OCI-LY1 (cell line): ENCODE measurements at regions not wholly inside any gene's neighbourhood (a gene's known extent, or its start where the extent isn't known, plus 50 kb on each side); places are given as distances from the start of the nearest gene placed in this dataset.

ENCODE experiments used
- H2AFZ ChIP-seq: fragments of 200-600 bp; sonication (generic), shearing (Covaris generic); 2 replicates; pipeline ENCODE4 v1.6.0; 2014; ENCODE audit warnings: antibody characterized with exemption, mild to moderate bottlenecking, low read length
- H3F3A ChIP-seq: fragments of 200-600 bp; sonication (generic), shearing (Covaris generic); 2 replicates; pipeline ENCODE4 v1.6.0; 2014; ENCODE audit warnings: mild to moderate bottlenecking, antibody characterized with exemption, low read length, moderate library complexity; ENCODE audit not compliant: insufficient read depth
- H3K27ac ChIP-seq: fragments of 200-600 bp; sonication (generic); 2 replicates; pipeline ENCODE4 v1.5.1; 2014; ENCODE audit warnings: low read length, mixed run types, mild to moderate bottlenecking, low read depth; ENCODE audit not compliant: poor library complexity, severe bottlenecking
- H3K27me3 ChIP-seq: fragments of 200-600 bp; sonication (generic); 2 replicates; pipeline ENCODE4 v1.6.0; 2014; ENCODE audit warnings: antibody characterized with exemption, mild to moderate bottlenecking, low read length, moderate library complexity; ENCODE audit not compliant: insufficient read depth
- H3K36me3 ChIP-seq: fragments of 200-600 bp; sonication (generic); 2 replicates; pipeline ENCODE4 v1.6.1; 2014; ENCODE audit warnings: mild to moderate bottlenecking, antibody characterized with exemption, low read length, moderate library complexity, mixed read lengths; ENCODE audit not compliant: insufficient read depth
- H3K4me1 ChIP-seq: fragments of 200-600 bp; sonication (generic); 2 replicates; pipeline ENCODE4 v1.5.1; 2014; ENCODE audit warnings: mild to moderate bottlenecking, low read length, moderate library complexity; ENCODE audit not compliant: insufficient read depth, severe bottlenecking
- H3K4me2 ChIP-seq: fragments of 200-600 bp; sonication (generic), shearing (Covaris generic); 2 replicates; pipeline ENCODE4 v1.6.1; 2014; ENCODE audit warnings: low read length
- H3K4me3 ChIP-seq: fragments of 200-600 bp; sonication (generic); 2 replicates; pipeline ENCODE4 v1.5.1; 2014; ENCODE audit warnings: low read length, low read depth, mild to moderate bottlenecking, mixed read lengths; ENCODE audit not compliant: poor library complexity, severe bottlenecking
- H3K79me2 ChIP-seq: fragments of 200-600 bp; shearing (Covaris generic); 2 replicates; pipeline ENCODE4 v1.6.1; 2016; ENCODE audit warnings: mixed run types, low read length, mixed read lengths; ENCODE audit not compliant: insufficient read depth
- H3K9ac ChIP-seq: fragments of 200-600 bp; sonication (generic), shearing (Covaris generic); 2 replicates; pipeline ENCODE4 v1.6.1; 2014; ENCODE audit warnings: mild to moderate bottlenecking, low read length, mixed read lengths
- H3K9me2 ChIP-seq: fragments of 200-600 bp; sonication (generic), shearing (Covaris generic); 2 replicates; pipeline ENCODE4 v1.6.1; 2014; ENCODE audit warnings: low read depth, mild to moderate bottlenecking, low read length, mixed read lengths
- H3K9me3 ChIP-seq: fragments of 200-600 bp; shearing (Covaris generic); 2 replicates; pipeline ENCODE4 v1.6.1; 2014; ENCODE audit warnings: low read length, mixed read lengths
- H4K20me1 ChIP-seq: fragments of 200-600 bp; sonication (generic), shearing (Covaris generic); 2 replicates; pipeline ENCODE4 v1.6.0; 2016; ENCODE audit warnings: mild to moderate bottlenecking, low read length; ENCODE audit not compliant: insufficient read depth
- CTCF ChIP-seq: fragments of 200-600 bp; sonication (generic), shearing (Covaris generic); IDR thresholded peaks from 2 replicates; pipeline ENCODE4 v1.5.1; 2017; ENCODE audit warnings: mild to moderate bottlenecking, antibody characterized with exemption, low read length, moderate library complexity, mixed read lengths
- EZH2 ChIP-seq: fragments of 200-600 bp; sonication (generic), shearing (Covaris generic); IDR thresholded peaks from 2 replicates; pipeline ENCODE4 v1.8.0; 2017; ENCODE audit warnings: borderline replicate concordance, mixed run types, mild to moderate bottlenecking, antibody characterized with exemption, low read length, moderate library complexity, mixed read lengths

DNA sequence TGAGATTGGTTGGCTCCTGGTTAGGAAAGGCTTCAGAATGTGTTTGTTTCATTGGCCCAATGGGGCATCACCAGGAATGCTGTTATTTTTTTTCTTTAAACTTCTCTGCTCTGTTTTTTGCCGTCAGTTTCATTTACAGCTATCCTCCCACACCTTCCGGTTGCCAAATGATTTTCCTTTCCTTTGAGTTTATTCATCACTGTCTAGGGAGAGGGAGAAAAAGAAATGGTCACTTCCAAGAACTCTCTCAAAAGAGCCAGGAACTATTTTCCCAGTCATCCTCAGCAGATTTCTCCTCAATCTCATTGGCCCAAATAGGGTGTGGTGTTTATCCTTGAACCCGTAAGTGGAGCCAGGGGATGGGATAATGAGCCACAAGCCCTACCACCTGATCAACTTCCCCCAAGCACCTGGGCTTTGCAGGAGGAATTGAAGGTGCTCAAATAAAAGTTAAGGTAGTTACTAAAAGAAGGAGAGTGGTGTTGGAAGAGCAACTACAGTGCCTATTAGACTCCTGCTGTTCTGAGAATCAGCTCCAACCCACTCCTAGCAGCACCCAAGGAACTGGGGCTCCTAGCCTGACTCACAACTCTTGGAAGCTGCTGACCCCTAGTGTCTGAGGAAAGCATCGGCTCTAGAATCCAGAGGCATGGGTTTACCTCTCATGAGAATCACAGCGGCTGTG is 183.8 kb upstream of the IL12A start:
- no peak overlapping the region for H3K4me2 ChIP-seq
- no peaks in the 10 kb centered on the region for H3K79me2 ChIP-seq
- no peaks in the 10 kb centered on the region for H4K20me1 ChIP-seq
- no peak overlapping the region for H3K4me3 ChIP-seq
- H3K27ac ChIP-seq: no peak overlapping the region
- no peak overlapping the region for H3K9ac ChIP-seq
- H3F3A ChIP-seq: no peaks in the 10 kb centered on the region
- H3K9me2 ChIP-seq: no peaks in the 10 kb centered on the region
- no peaks in the 10 kb centered on the region for H3K27me3 ChIP-seq
- TF ChIP-seq EZH2 (no peak), CTCF (peak; percentile 94)
- no peaks in the 10 kb centered on the region for H3K9me3 ChIP-seq
- no peaks in the 10 kb centered on the region for H3K4me1 ChIP-seq
- no peak overlapping the region for H2AFZ ChIP-seq
- H3K36me3 ChIP-seq: no peaks in the 10 kb centered on the region

DNA sequence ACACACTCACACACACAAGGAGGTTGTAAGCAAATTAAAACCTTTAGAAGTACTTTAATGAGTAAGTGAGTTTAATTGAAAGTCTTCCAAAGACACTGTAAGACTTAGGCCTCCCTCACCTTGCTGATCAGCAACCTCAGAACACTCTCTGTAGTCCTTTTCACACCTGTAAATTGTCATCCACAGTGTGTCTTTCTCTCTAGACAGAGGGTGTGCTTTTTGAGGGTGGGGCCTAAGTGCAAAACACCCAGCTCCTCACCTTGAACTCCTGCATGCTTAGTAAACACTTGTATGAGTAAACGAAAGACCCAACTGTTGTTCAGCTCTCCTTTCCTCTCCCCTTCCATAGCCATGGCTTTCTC is 183.2 kb upstream of the IL12A start:
- no peak overlapping the region for H3K9ac ChIP-seq
- H3K9me2 ChIP-seq: no peaks in the 10 kb centered on the region
- H3K27ac ChIP-seq: no peak overlapping the region
- no peaks in the 10 kb centered on the region for H3K79me2 ChIP-seq
- no peaks in the 10 kb centered on the region for H4K20me1 ChIP-seq
- no peaks in the 10 kb centered on the region for H3K9me3 ChIP-seq
- TF ChIP-seq EZH2 (no peak), CTCF (no peak)
- no peaks in the 10 kb centered on the region for H3K27me3 ChIP-seq
- H3K4me2 ChIP-seq: no peak overlapping the region
- H2AFZ ChIP-seq: no peak overlapping the region
- H3K4me1 ChIP-seq: no peaks in the 10 kb centered on the region
- no peak overlapping the region for H3K4me3 ChIP-seq
- no peaks in the 10 kb centered on the region for H3K36me3 ChIP-seq
- no peaks in the 10 kb centered on the region for H3F3A ChIP-seq

GRCh38 chr3:159806412-159806811 is 182.2 kb upstream of the IL12A start:
- Histone ChIP-seq H3K4me3 (no peak overlapping the region), H3K36me3 (no peaks in the 10 kb centered on the region), H3K9me3 (no peaks in the 10 kb centered on the region), H3F3A (no peaks in the 10 kb centered on the region), H3K27ac (no peak overlapping the region), H2AFZ (no peak overlapping the region), H3K27me3 (no peaks in the 10 kb centered on the region), H3K9me2 (no peaks in the 10 kb centered on the region), H4K20me1 (no peaks in the 10 kb centered on the region), H3K4me1 (no peaks in the 10 kb centered on the region), H3K79me2 (no peaks in the 10 kb centered on the region), H3K9ac (no peak overlapping the region), H3K4me2 (no peak overlapping the region)
- TF ChIP-seq EZH2 (no peak), CTCF (no peak)
